Endothelial cell of umbilical vein (primary cell): ENCODE measurements at regions not wholly inside any gene's neighbourhood (a gene's known extent, or its start where the extent isn't known, plus 50 kb on each side); places are given as distances from the start of the nearest gene placed in this dataset.

Experiments
- BruUV-seq: library from RNA; stranded (reverse); fragments of 400-500 nt; replicated peaks from 2 replicates; lab custom pipeline; 2021; lab: Mats Ljungman, UMichigan
- CTCF ChIA-PET: fragments of 300-600, 350-600 bp; sonication (Branson Sonifier 250); formaldehyde crosslinking; loops from one replicate; lab custom pipeline; 2021; ENCODE audit warnings: antibody characterized with exemption, inconsistent platforms; lab: Charles Lee
- POLR2A ChIA-PET: fragments of 300-600, 350-600 bp; sonication (Branson Sonifier 250); formaldehyde crosslinking; loops from one replicate; lab custom pipeline; 2021; ENCODE audit warnings: antibody characterized with exemption, inconsistent platforms; lab: Charles Lee
- DNase-seq: peaks from one replicate; pipeline ENCODE4 v3.0.0-alpha.2; 2011; ENCODE audit warnings: low read depth, low spot score
- FAIRE-seq: peaks from 2 replicates; lab custom pipeline; 2011; peaks lifted over from hg19 to GRCh38; lab: Jason Lieb, UNC
- H2AFZ ChIP-seq: 2 replicates; pipeline ENCODE4 v1.6.0; 2012; ENCODE audit warnings: low read depth, low read length, control low read depth, inconsistent platforms
- H3K27ac ChIP-seq: 2 replicates; pipeline ENCODE4 v1.5.1; 2011; ENCODE audit warnings: low read depth, mild to moderate bottlenecking, control low read depth, low read length, moderate library complexity; ENCODE audit not compliant: insufficient read depth
- H3K27me3 ChIP-seq, 2 experiments: 2 replicates each; pipeline versions ENCODE4 v1.6.0 to v1.6.1; 2011; ENCODE audit warnings: low read length in 2 of 2, mixed read lengths in 1 of 2; ENCODE audit not compliant: control insufficient read depth in 2 of 2, insufficient read depth in 2 of 2
- H3K36me3 ChIP-seq, 2 experiments: 2 replicates in 1 of 2; 3 replicates in 1 of 2; pipeline ENCODE4 v1.5.1; 2011; ENCODE audit warnings: low read length in 2 of 2, mild to moderate bottlenecking in 1 of 2, moderate library complexity in 1 of 2; ENCODE audit not compliant: control insufficient read depth in 2 of 2, insufficient read depth in 2 of 2; ENCODE audit errors: extremely low read depth in 1 of 2
- H3K4me1 ChIP-seq: 3 replicates; pipeline ENCODE4 v1.5.1; 2011; ENCODE audit warnings: mild to moderate bottlenecking, low read length; ENCODE audit not compliant: control insufficient read depth, insufficient read depth; ENCODE audit errors: extremely low read depth
- H3K4me2 ChIP-seq: 2 replicates; pipeline ENCODE4 v1.6.1; 2011; ENCODE audit warnings: low read length, control low read depth, mixed read lengths; ENCODE audit not compliant: insufficient read depth
- H3K4me3 ChIP-seq, 3 experiments: fragments of 200-600 bp in 1 of 3; sonication (generic), shearing (Covaris generic) in 1 of 3; replicated peaks in 1 of 3; 2 replicates each; pipeline ENCODE4 v1.5.1; 2011 to 2016; ENCODE audit warnings: control low read depth in 3 of 3, low read length in 3 of 3, mild to moderate bottlenecking in 2 of 3, inconsistent platforms in 1 of 3, low read depth in 1 of 3, moderate library complexity in 1 of 3; ENCODE audit not compliant: insufficient read depth in 1 of 3
- H3K79me2 ChIP-seq: 2 replicates; pipeline ENCODE4 v1.6.0; 2012; ENCODE audit warnings: low read length, inconsistent platforms; ENCODE audit not compliant: control insufficient read depth, insufficient read depth
- H3K9ac ChIP-seq: replicated peaks from 2 replicates; pipeline ENCODE3; 2011; ENCODE audit warnings: low read length, control low read depth; ENCODE audit not compliant: insufficient read depth; ENCODE audit errors: extremely low read depth
- H3K9me1 ChIP-seq: replicated peaks from 3 replicates; pipeline ENCODE4 v1.6.0; 2011; ENCODE audit warnings: mild to moderate bottlenecking, low read length; ENCODE audit not compliant: control insufficient read depth, insufficient read depth; ENCODE audit errors: extremely low read depth
- H3K9me3 ChIP-seq: replicated peaks from 2 replicates; pipeline ENCODE4 v1.5.1; 2012; ENCODE audit warnings: low read length, inconsistent platforms; ENCODE audit not compliant: control insufficient read depth, insufficient read depth
- H4K20me1 ChIP-seq: replicated peaks from 2 replicates; pipeline ENCODE3; 2011; ENCODE audit warnings: mild to moderate bottlenecking, low read length; ENCODE audit not compliant: control insufficient read depth, insufficient read depth; ENCODE audit errors: extremely low read depth
- EZH2 ChIP-seq: IDR thresholded peaks from 2 replicates; pipeline ENCODE4 v1.6.1; 2012; ENCODE audit warnings: borderline replicate concordance, low read depth, mild to moderate bottlenecking, moderate library complexity, low read length, inconsistent platforms; ENCODE audit not compliant: severe bottlenecking
- GATA2 ChIP-seq: IDR thresholded peaks from 2 replicates; pipeline ENCODE4 v1.7.0; 2011; ENCODE audit warnings: low read depth, mild to moderate bottlenecking, moderate library complexity, mixed read lengths, low read length; ENCODE audit not compliant: insufficient read length, insufficient read depth
- JUN ChIP-seq: IDR thresholded peaks from 2 replicates; pipeline ENCODE4 v1.6.1; 2011; ENCODE audit warnings: borderline replicate concordance, low read depth; ENCODE audit not compliant: insufficient read length, insufficient read depth
- MYC ChIP-seq: IDR thresholded peaks from one replicate; pipeline ENCODE4 v1.6.1; 2011; ENCODE audit warnings: mild to moderate bottlenecking, low read depth, low read length
- POLR2A ChIP-seq: IDR thresholded peaks from 2 replicates; pipeline ENCODE4 v1.6.1; 2012; ENCODE audit warnings: low read depth, mild to moderate bottlenecking, control low read depth, low read length
- POLR2AphosphoS5 ChIP-seq: IDR thresholded peaks from 2 replicates; pipeline ENCODE4 v1.6.1; 2012; ENCODE audit warnings: low read depth, mild to moderate bottlenecking, control low read depth, low read length, moderate library complexity; ENCODE audit not compliant: insufficient read depth
- dilution Hi-C: fragments of 300-500 bp; cut with MboI; formaldehyde crosslinking; loops from one replicate; pipeline ENCODE4 v1.15.0; 2019; ENCODE audit warnings: low sequenced_read_pairs; ENCODE audit not compliant: extremely low pct_ligation_motif_present
- intact Hi-C: fragments of 100-400 bp; cut with micrococcal nuclease; formaldehyde crosslinking; loops from one replicate; pipeline ENCODE4 v1.10.0; 2022
- TF ChIP-seq, protein P1 (sequence below), 2 donors: IDR thresholded peaks; 1 replicate in 1 of 2; 2 replicates in 1 of 2; pipeline ENCODE4 v1.5.1; 2011; ENCODE audit warnings: low read length in 2 of 2, mild to moderate bottlenecking in 2 of 2, moderate library complexity in 2 of 2, control low read depth in 1 of 2, inconsistent platforms in 1 of 2, low read depth in 1 of 2; ENCODE audit not compliant: insufficient read depth in 1 of 2; ENCODE audit errors: extremely low read depth in 1 of 2

- Histone ChIP-seq H3K4me2 (no peak overlapping the region), H3K27me3 (peaks cover 0 to 3% of the 10 kb centered on the region in 2 experiments), H3K9me3 (no peaks in the 10 kb centered on the region), H3K79me2 (no peaks in the 10 kb centered on the region), H3K4me3 (no peak overlapping the region), H4K20me1 (no peaks in the 10 kb centered on the region), H3K9ac (no peak overlapping the region), H3K4me1 (peaks cover 3% of the 10 kb centered on the region), H3K9me1 (no peaks in the 10 kb centered on the region), H3K27ac (no peak overlapping the region), H3K36me3 (no peaks in the 10 kb centered on the region), H2AFZ (no peak overlapping the region)
- no TSS peak for BruUV-seq
- intact Hi-C loops (no loop called here), dilution Hi-C loops (no loop called here)
- DNase-seq = no peak
- POLR2A ChIA-PET = interaction anchor here (0.5 kb wide), 1 partner anchor 1671 kb away, joined by 8 read pairs; no protein-coding TSS in a partner anchor
- CTCF ChIA-PET = interaction anchor here (1.5 kb wide), 1 partner anchor 10 kb away, joined by 3 read pairs; no protein-coding TSS in a partner anchor
- TF ChIP-seq POLR2A (no peak), MYC (no peak), JUN (no peak), EZH2 (no peak), GATA2 (no peak), POLR2AphosphoS5 (no peak)
- TF ChIP-seq, protein P1, sequence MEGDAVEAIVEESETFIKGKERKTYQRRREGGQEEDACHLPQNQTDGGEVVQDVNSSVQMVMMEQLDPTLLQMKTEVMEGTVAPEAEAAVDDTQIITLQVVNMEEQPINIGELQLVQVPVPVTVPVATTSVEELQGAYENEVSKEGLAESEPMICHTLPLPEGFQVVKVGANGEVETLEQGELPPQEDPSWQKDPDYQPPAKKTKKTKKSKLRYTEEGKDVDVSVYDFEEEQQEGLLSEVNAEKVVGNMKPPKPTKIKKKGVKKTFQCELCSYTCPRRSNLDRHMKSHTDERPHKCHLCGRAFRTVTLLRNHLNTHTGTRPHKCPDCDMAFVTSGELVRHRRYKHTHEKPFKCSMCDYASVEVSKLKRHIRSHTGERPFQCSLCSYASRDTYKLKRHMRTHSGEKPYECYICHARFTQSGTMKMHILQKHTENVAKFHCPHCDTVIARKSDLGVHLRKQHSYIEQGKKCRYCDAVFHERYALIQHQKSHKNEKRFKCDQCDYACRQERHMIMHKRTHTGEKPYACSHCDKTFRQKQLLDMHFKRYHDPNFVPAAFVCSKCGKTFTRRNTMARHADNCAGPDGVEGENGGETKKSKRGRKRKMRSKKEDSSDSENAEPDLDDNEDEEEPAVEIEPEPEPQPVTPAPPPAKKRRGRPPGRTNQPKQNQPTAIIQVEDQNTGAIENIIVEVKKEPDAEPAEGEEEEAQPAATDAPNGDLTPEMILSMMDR (IDR thresholded peaks at IDR 0.05; ENCODE audit: extremely low read depth in 1 of 2, insufficient read depth in 1 of 2, low read depth in 1 of 2, low read length in 2 of 2) = no peak
- FAIRE-seq = no peak
These were observed 103.0 kb downstream of the ACKR3 start for GRCh38 chr2:236672606-236673005.
